ENCODE measurements at regions not wholly inside any gene's neighbourhood (a gene's known extent, or its start where the extent isn't known, plus 50 kb on each side); places are given as distances from the start of the nearest gene placed in this dataset.

DNA sequence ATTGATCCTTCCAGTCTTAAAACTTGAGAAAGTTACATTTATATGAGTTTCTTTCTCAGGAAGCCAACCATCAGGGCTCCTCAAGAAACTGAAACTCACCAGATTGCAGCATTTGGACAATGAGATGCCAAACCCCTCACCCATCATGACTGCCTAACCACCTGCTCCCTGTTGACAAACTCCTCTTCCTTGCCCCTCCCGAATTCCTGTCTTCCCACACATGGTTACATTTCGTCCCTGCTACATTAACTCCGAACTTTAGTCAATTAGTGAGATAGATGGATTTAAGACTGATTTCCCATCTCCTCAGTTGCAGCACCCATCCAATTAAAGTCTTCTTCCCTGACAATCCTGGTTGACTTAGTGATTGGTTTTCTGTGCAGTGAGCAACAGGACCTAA is 118.7 kb downstream of the ZNF330 start:
- H3K27ac Mint-ChIP-seq (ENCODE audit: unreplicated experiment) = peak overlapping the region; percentile 88
- no TSS peak for BruUV-seq (replicated peaks)
- TF ChIP-seq, protein P1, sequence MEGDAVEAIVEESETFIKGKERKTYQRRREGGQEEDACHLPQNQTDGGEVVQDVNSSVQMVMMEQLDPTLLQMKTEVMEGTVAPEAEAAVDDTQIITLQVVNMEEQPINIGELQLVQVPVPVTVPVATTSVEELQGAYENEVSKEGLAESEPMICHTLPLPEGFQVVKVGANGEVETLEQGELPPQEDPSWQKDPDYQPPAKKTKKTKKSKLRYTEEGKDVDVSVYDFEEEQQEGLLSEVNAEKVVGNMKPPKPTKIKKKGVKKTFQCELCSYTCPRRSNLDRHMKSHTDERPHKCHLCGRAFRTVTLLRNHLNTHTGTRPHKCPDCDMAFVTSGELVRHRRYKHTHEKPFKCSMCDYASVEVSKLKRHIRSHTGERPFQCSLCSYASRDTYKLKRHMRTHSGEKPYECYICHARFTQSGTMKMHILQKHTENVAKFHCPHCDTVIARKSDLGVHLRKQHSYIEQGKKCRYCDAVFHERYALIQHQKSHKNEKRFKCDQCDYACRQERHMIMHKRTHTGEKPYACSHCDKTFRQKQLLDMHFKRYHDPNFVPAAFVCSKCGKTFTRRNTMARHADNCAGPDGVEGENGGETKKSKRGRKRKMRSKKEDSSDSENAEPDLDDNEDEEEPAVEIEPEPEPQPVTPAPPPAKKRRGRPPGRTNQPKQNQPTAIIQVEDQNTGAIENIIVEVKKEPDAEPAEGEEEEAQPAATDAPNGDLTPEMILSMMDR (IDR thresholded peaks at IDR 0.05; ENCODE audit: unreplicated experiment) = no peak
- H3K36me3 Mint-ChIP-seq (ENCODE audit: insufficient read depth, unreplicated experiment) = peaks cover 6% of the 10 kb centered on the region
- no peak for DNase-seq
- H3K4me3 Mint-ChIP-seq (ENCODE audit: low read depth, unreplicated experiment) = peak overlapping the region; percentile 75
- no peaks in the 10 kb centered on the region for H3K9me3 Mint-ChIP-seq (ENCODE audit: low read depth, unreplicated experiment)
- intact Hi-C loops (cut with micrococcal nuclease; ENCODE audit: unreplicated experiment) = no loop called here
- no peaks in the 10 kb centered on the region for H3K27me3 Mint-ChIP-seq (ENCODE audit: unreplicated experiment)
- CTCF ChIA-PET = no interaction called here
- H3K4me1 Mint-ChIP-seq (ENCODE audit: low read depth, unreplicated experiment) = peaks cover 24% of the 10 kb centered on the region

DNA sequence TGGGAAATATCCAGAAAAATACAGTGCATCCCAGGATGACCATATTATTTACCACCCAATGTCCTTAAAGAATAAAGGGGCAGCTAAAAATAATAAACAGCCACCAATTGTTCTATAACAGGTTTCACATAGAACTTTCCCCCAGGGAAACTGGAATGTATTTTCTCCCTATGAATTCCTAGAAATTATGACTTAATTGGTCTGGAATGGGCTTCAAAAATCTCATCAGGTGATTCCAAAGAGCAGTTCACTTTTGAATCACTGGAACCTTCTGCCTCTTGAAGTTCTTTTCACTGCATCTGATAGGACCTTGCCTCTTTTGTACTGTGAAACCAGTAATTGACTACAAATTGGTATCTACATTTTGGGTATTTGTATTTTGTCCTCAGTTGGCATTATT is 119.3 kb downstream of the ZNF330 start:
- H3K27ac Mint-ChIP-seq (ENCODE audit: unreplicated experiment) = no peak overlapping the region
- H3K4me1 Mint-ChIP-seq (ENCODE audit: low read depth, unreplicated experiment) = peaks cover 24% of the 10 kb centered on the region
- CTCF ChIA-PET = no interaction called here
- no peaks in the 10 kb centered on the region for H3K9me3 Mint-ChIP-seq (ENCODE audit: low read depth, unreplicated experiment)
- no peaks in the 10 kb centered on the region for H3K27me3 Mint-ChIP-seq (ENCODE audit: unreplicated experiment)
- BruUV-seq (replicated peaks) = no TSS peak
- TF ChIP-seq, protein P1 (IDR thresholded peaks at IDR 0.05; ENCODE audit: unreplicated experiment) = no peak
- H3K4me3 Mint-ChIP-seq (ENCODE audit: low read depth, unreplicated experiment) = peak overlapping the region; percentile 75
- DNase-seq = no peak
- H3K36me3 Mint-ChIP-seq (ENCODE audit: insufficient read depth, unreplicated experiment) = peaks cover 6% of the 10 kb centered on the region
- intact Hi-C loops (cut with micrococcal nuclease; ENCODE audit: unreplicated experiment) = loop anchor here (10.0 kb wide), 1 partner anchor 315 kb away; no protein-coding TSS in a partner anchor

DNA sequence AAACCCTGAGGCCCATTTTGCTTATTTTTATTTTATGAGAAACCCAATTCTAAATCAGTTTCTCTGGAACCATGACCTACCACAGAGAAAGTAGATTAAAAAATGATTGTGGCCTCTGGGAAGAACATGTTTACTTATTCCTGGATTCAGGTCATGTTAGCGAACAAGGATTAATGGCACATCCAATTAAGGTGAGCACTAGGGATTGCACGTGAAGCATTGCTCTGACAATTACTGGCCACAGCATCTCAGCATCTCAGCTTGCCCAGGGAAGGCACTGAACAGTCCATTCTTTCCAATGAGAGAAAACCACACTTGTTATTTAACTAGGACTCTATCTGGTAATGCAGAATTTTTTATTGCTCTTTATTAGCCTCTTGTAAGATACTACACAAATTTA is 119.8 kb downstream of the ZNF330 start:
- TF ChIP-seq, protein P1 (IDR thresholded peaks at IDR 0.05; ENCODE audit: unreplicated experiment) = no peak
- H3K4me1 Mint-ChIP-seq (ENCODE audit: low read depth, unreplicated experiment) = peaks cover 24% of the 10 kb centered on the region
- H3K9me3 Mint-ChIP-seq (ENCODE audit: low read depth, unreplicated experiment) = no peaks in the 10 kb centered on the region
- no TSS peak for BruUV-seq (replicated peaks)
- H3K27ac Mint-ChIP-seq (ENCODE audit: unreplicated experiment) = no peak overlapping the region
- H3K36me3 Mint-ChIP-seq (ENCODE audit: insufficient read depth, unreplicated experiment) = peaks cover 6% of the 10 kb centered on the region
- H3K4me3 Mint-ChIP-seq (ENCODE audit: low read depth, unreplicated experiment) = no peak overlapping the region
- no peaks in the 10 kb centered on the region for H3K27me3 Mint-ChIP-seq (ENCODE audit: unreplicated experiment)
- intact Hi-C loops (cut with micrococcal nuclease; ENCODE audit: unreplicated experiment) = loop anchor here (10.0 kb wide), 1 partner anchor 314 kb away; no protein-coding TSS in a partner anchor
- CTCF ChIA-PET = no interaction called here
- no peak for DNase-seq

DNA sequence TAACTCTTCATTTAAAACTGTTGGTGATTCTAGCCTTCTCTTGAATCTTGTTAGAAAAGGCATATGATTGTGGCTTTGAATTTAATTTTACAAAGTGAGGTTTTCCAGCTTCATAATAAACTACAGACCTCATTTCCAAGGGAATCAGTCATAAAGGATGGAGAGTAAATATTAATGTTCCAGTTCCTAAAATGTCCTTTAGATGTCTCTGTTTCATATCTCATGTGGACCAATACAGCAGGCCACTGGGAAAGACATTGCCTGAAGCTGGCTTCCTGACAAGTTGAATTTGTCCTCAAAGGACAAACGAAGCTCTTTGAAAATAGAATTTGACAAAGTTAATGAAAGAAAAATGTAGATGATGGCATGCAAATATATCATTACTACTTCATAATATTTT is 125.4 kb downstream of the ZNF330 start:
- intact Hi-C loops (cut with micrococcal nuclease; ENCODE audit: unreplicated experiment) = loop anchor here (5.0 to 10.0 kb wide), 4 partner anchors 309 to 751 kb away; no protein-coding TSS in a partner anchor

More for the DNA sequence above, 125.4 kb downstream of the ZNF330 start:
- H3K4me3 Mint-ChIP-seq (ENCODE audit: low read depth, unreplicated experiment) = no peak overlapping the region
- H3K27me3 Mint-ChIP-seq (ENCODE audit: unreplicated experiment) = no peaks in the 10 kb centered on the region
- peaks cover 35% of the 10 kb centered on the region for H3K4me1 Mint-ChIP-seq (ENCODE audit: low read depth, unreplicated experiment)
- DNase-seq = no peak
- no TSS peak for BruUV-seq (replicated peaks)
- CTCF ChIA-PET = interaction anchor here (0.6 to 1.9 kb wide), 6 partner anchors 30 to 506 kb away, joined by 3 to 5 read pairs (median 4); no protein-coding TSS in a partner anchor
- H3K36me3 Mint-ChIP-seq (ENCODE audit: insufficient read depth, unreplicated experiment) = no peaks in the 10 kb centered on the region
- TF ChIP-seq, protein P1 (IDR thresholded peaks at IDR 0.05; ENCODE audit: unreplicated experiment) = peak; percentile 22
- no peaks in the 10 kb centered on the region for H3K9me3 Mint-ChIP-seq (ENCODE audit: low read depth, unreplicated experiment)
- no peak overlapping the region for H3K27ac Mint-ChIP-seq (ENCODE audit: unreplicated experiment)

Data from Calu3 (cell line).